Breast epithelium (tissue), 3 donors: ENCODE measurements at regions not wholly inside any gene's neighbourhood (a gene's known extent, or its start where the extent isn't known, plus 50 kb on each side); places are given as distances from the start of the nearest gene placed in this dataset.

Experiments used
- CTCF ChIP-seq, 3 donors: fragments of 450-650 bp; IDR thresholded peaks; one replicate each; pipeline ENCODE4 v1.5.1; 2016 to 2017; ENCODE audit warnings: antibody characterized with exemption in 3 of 3, mild to moderate bottlenecking in 3 of 3, moderate library complexity in 3 of 3
- POLR2A ChIP-seq: fragments of 450-650 bp; IDR thresholded peaks from one replicate; pipeline ENCODE4 v1.6.1; 2016; ENCODE audit warnings: antibody characterized with exemption, mild to moderate bottlenecking, moderate library complexity

GRCh38 chr9:10869687-10870086 lies 256.9 kb upstream of the PTPRD start:
- TF ChIP-seq POLR2A, result no peak
- no peak for TF ChIP-seq CTCF (IDR thresholded peaks at IDR 0.05)
